HL-60 (cell line): ENCODE measurements at regions not wholly inside any gene's neighbourhood (a gene's known extent, or its start where the extent isn't known, plus 50 kb on each side); places are given as distances from the start of the nearest gene placed in this dataset.

Source experiments
- DNase-seq, 2 experiments: peaks; one replicate each; pipeline ENCODE4 v3.0.0-alpha.2; 2010 to 2020; ENCODE audit warnings: low read depth in 1 of 2, low spot score in 1 of 2
- H3K27ac ChIP-seq: fragments of 250-450 bp; sonication (Bioruptor Pico); replicated peaks from 2 replicates; pipeline ENCODE4 v1.5.1; 2020; ENCODE audit warnings: mild to moderate bottlenecking, moderate library complexity
- H3K27me3 ChIP-seq: fragments of 250-450 bp; sonication (Bioruptor Pico); 2 replicates; pipeline ENCODE4 v1.5.1; 2021; ENCODE audit warnings: mild to moderate bottlenecking, moderate library complexity; ENCODE audit not compliant: insufficient read depth, poor library complexity, severe bottlenecking
- H3K4me3 ChIP-seq: replicated peaks from 2 replicates; pipeline ENCODE4 v1.5.1; 2011; ENCODE audit warnings: mild to moderate bottlenecking, control low read depth, low read length; ENCODE audit not compliant: insufficient read depth
- CTCF ChIP-seq: IDR thresholded peaks from one replicate; pipeline ENCODE4 v1.5.1; 2011; ENCODE audit warnings: low read length, control low read depth, inconsistent platforms; ENCODE audit not compliant: insufficient read depth
- GABPA ChIP-seq: IDR thresholded peaks from 2 replicates; pipeline ENCODE4 v1.6.1; 2012; ENCODE audit warnings: low read depth
- POLR2AphosphoS5 ChIP-seq: IDR thresholded peaks from 2 replicates; pipeline ENCODE4 v1.6.1; 2012; ENCODE audit warnings: low read depth
- REST ChIP-seq: IDR thresholded peaks from 2 replicates; pipeline ENCODE4 v1.6.1; 2012; ENCODE audit warnings: low read depth; ENCODE audit not compliant: insufficient replicate concordance
- SPI1 ChIP-seq: IDR thresholded peaks from 2 replicates; pipeline ENCODE4 v1.6.1; 2012; ENCODE audit warnings: low read depth, mild to moderate bottlenecking, borderline replicate concordance

- Histone ChIP-seq H3K4me3 (no peak overlapping the region), H3K27ac (no peak overlapping the region), H3K27me3 (no peaks in the 10 kb centered on the region)
- no peak for DNase-seq
- no peak for TF ChIP-seq REST
- TF ChIP-seq SPI1, result no peak
- TF ChIP-seq CTCF, result no peak
- no peak for TF ChIP-seq GABPA
- TF ChIP-seq POLR2AphosphoS5, result no peak
Observed at GRCh38 chr5:60354311-60354710, 345.7 kb downstream of the DEPDC1B start.

GRCh38 chr5:60352992-60353599 is 346.9 kb downstream of the DEPDC1B start:
- TF ChIP-seq REST, result no peak
- TF ChIP-seq POLR2AphosphoS5, result no peak
- no peak for TF ChIP-seq GABPA
- no peak for TF ChIP-seq SPI1
- TF ChIP-seq CTCF, result no peak
- H3K27me3 ChIP-seq, result no peaks in the 10 kb centered on the region
- H3K4me3 ChIP-seq, result no peak overlapping the region
- no peak for DNase-seq
- H3K27ac ChIP-seq, result no peak overlapping the region

- H3K27ac ChIP-seq, result no peak overlapping the region
- no peak for DNase-seq
- no peaks in the 10 kb centered on the region for H3K27me3 ChIP-seq
- H3K4me3 ChIP-seq, result no peak overlapping the region
- TF ChIP-seq POLR2AphosphoS5 (no peak), CTCF (no peak), SPI1 (no peak), REST (no peak), GABPA (no peak)
Observed at GRCh38 chr5:60350794-60351193, 349.2 kb downstream of the DEPDC1B start.
